VCaP (cell line): ENCODE measurements at regions not wholly inside any gene's neighbourhood (a gene's known extent, or its start where the extent isn't known, plus 50 kb on each side); places are given as distances from the start of the nearest gene placed in this dataset.

Experiments
- H3K27ac ChIP-seq: fragments of 450-650 bp; 2 replicates; pipeline ENCODE4 v1.5.1; 2017
- CTCF ChIP-seq: fragments of 450-650 bp; conservative IDR thresholded peaks from 2 replicates; pipeline ENCODE4 v1.5.1; 2017; ENCODE audit warnings: mild to moderate bottlenecking, moderate library complexity

- H3K27ac ChIP-seq: 0 out of 2 replicates have a peak overlapping the region, but pooled peaks have one; percentile 9
- no peak for TF ChIP-seq CTCF
Measured at GRCh38 chr10:130771491-130771946, 540.0 kb downstream of the TCERG1L start.

GRCh38 chr10:130772056-130772455, 539.5 kb downstream of the TCERG1L start:
- no peak for TF ChIP-seq CTCF
- H3K27ac ChIP-seq: no peak overlapping the region

GRCh38 chr10:130772676-130773075, 538.8 kb downstream of the TCERG1L start:
- TF ChIP-seq CTCF: no peak
- no peak overlapping the region for H3K27ac ChIP-seq

GRCh38 chr10:130773941-130774340, 537.6 kb downstream of the TCERG1L start:
- no peak for TF ChIP-seq CTCF
- peak overlapping the region; percentile 41 for H3K27ac ChIP-seq

GRCh38 chr10:130774871-130775270, 536.6 kb downstream of the TCERG1L start:
- peak overlapping the region; percentile 41; the same call in 1 of the 2 replicates for H3K27ac ChIP-seq
- no peak for TF ChIP-seq CTCF

- no peak for TF ChIP-seq CTCF
- H3K27ac ChIP-seq: no peak overlapping the region
Measured at GRCh38 chr10:130775311-130775710, 536.2 kb downstream of the TCERG1L start.

- TF ChIP-seq CTCF: no peak
- H3K27ac ChIP-seq: no peak overlapping the region
Measured at GRCh38 chr10:130776724-130777123, 534.8 kb downstream of the TCERG1L start.
